IPS-NIHi11 (cell line): ENCODE measurements at regions not wholly inside any gene's neighbourhood (a gene's known extent, or its start where the extent isn't known, plus 50 kb on each side); places are given as distances from the start of the nearest gene placed in this dataset.

ENCODE experiments used
- DNase-seq: peaks from one replicate; pipeline ENCODE4 v3.0.0; 2012; ENCODE audit warnings: mixed read lengths, low spot score

- DNase-seq = no peak
Measured at GRCh38 chr18:45312555-45313126, 302.6 kb upstream of the SLC14A2 start.

GRCh38 chr18:45316127-45316526, 299.1 kb upstream of the SLC14A2 start:
- no peak for DNase-seq

- no peak for DNase-seq
Measured at GRCh38 chr18:45317948-45318640, 297.2 kb upstream of the SLC14A2 start.

GRCh38 chr18:45320724-45321123, 294.6 kb upstream of the SLC14A2 start:
- no peak for DNase-seq

GRCh38 chr18:45321520-45321919, 293.8 kb upstream of the SLC14A2 start:
- DNase-seq = no peak

GRCh38 chr18:45322343-45322742, 292.9 kb upstream of the SLC14A2 start:
- DNase-seq = no peak

GRCh38 chr18:45324101-45324494, 291.2 kb upstream of the SLC14A2 start:
- no peak for DNase-seq

GRCh38 chr18:45324495-45325113, 290.7 kb upstream of the SLC14A2 start:
- peak; percentile 67 for DNase-seq

- DNase-seq = peak; percentile 15
Measured at GRCh38 chr18:45325778-45326177, 289.5 kb upstream of the SLC14A2 start.

GRCh38 chr18:45326505-45326904, 288.8 kb upstream of the SLC14A2 start:
- no peak for DNase-seq

GRCh38 chr18:45328296-45328695, 287.0 kb upstream of the SLC14A2 start:
- DNase-seq = no peak

- no peak for DNase-seq
Measured at GRCh38 chr18:45328811-45329210, 286.5 kb upstream of the SLC14A2 start.

- no peak for DNase-seq
Measured at GRCh38 chr18:45329316-45329715, 286.0 kb upstream of the SLC14A2 start.

GRCh38 chr18:45330170-45330594, 285.1 kb upstream of the SLC14A2 start:
- DNase-seq = no peak

- no peak for DNase-seq
Measured at GRCh38 chr18:45332871-45333270, 282.4 kb upstream of the SLC14A2 start.

- DNase-seq = no peak
Measured at GRCh38 chr18:45334191-45334590, 281.1 kb upstream of the SLC14A2 start.

- DNase-seq = peak; percentile 28
Measured at GRCh38 chr18:45335282-45336043, 279.8 kb upstream of the SLC14A2 start.

- no peak for DNase-seq
Measured at GRCh38 chr18:45336448-45336847, 278.8 kb upstream of the SLC14A2 start.

- DNase-seq = no peak
Measured at GRCh38 chr18:45337477-45337876, 277.8 kb upstream of the SLC14A2 start.

- DNase-seq = no peak
Measured at GRCh38 chr18:45339810-45340550, 275.3 kb upstream of the SLC14A2 start.

- no peak for DNase-seq
Measured at GRCh38 chr18:45340884-45341283, 274.4 kb upstream of the SLC14A2 start.

- no peak for DNase-seq
Measured at GRCh38 chr18:45341454-45341853, 273.8 kb upstream of the SLC14A2 start.
